ENCODE measurements at regions not wholly inside any gene's neighbourhood (a gene's known extent, or its start where the extent isn't known, plus 50 kb on each side); places are given as distances from the start of the nearest gene placed in this dataset.

GRCh38 chr17:28247671-28248555 lies 71.1 kb upstream of the TMEM97 start:
- no peak for TF ChIP-seq CTCF (IDR thresholded peaks at IDR 0.05; ENCODE audit: extremely low read depth, insufficient read depth, missing control alignments)
- DNase-seq (ENCODE audit: low spot score) = no peak
- in situ Hi-C loops (cut with MboI; ENCODE audit: low pct_unique_long_range_greater_than_20kb, low sequenced_read_pairs, unreplicated experiment) = no loop called here

- in situ Hi-C loops (cut with MboI; ENCODE audit: low pct_unique_long_range_greater_than_20kb, low sequenced_read_pairs, unreplicated experiment) = loop anchor here (25.0 kb wide), 1 partner anchor 437 kb away; the partner anchor contains the start of gene NOS2
- TF ChIP-seq CTCF (IDR thresholded peaks at IDR 0.05; ENCODE audit: extremely low read depth, insufficient read depth, missing control alignments) = no peak
- DNase-seq (ENCODE audit: low spot score) = no peak
Measured at GRCh38 chr17:28249706-28250105, 69.3 kb upstream of the TMEM97 start.

- in situ Hi-C loops (cut with MboI; ENCODE audit: low pct_unique_long_range_greater_than_20kb, low sequenced_read_pairs, unreplicated experiment) = loop anchor here (25.0 kb wide), 1 partner anchor 440 kb away; the partner anchor contains the start of gene NOS2
- DNase-seq (ENCODE audit: low spot score) = no peak
- no peak for TF ChIP-seq CTCF (IDR thresholded peaks at IDR 0.05; ENCODE audit: extremely low read depth, insufficient read depth, missing control alignments)
Measured at GRCh38 chr17:28252436-28252835, 66.6 kb upstream of the TMEM97 start.

GRCh38 chr17:28253663-28254062 lies 65.3 kb upstream of the TMEM97 start:
- no peak for TF ChIP-seq CTCF (IDR thresholded peaks at IDR 0.05; ENCODE audit: extremely low read depth, insufficient read depth, missing control alignments)
- in situ Hi-C loops (cut with MboI; ENCODE audit: low pct_unique_long_range_greater_than_20kb, low sequenced_read_pairs, unreplicated experiment) = loop anchor here (25.0 kb wide), 1 partner anchor 441 kb away; the partner anchor contains the start of gene NOS2

GRCh38 chr17:28255616-28256015 lies 63.4 kb upstream of the TMEM97 start:
- no peak for TF ChIP-seq CTCF (IDR thresholded peaks at IDR 0.05; ENCODE audit: extremely low read depth, insufficient read depth, missing control alignments)
- in situ Hi-C loops (cut with MboI; ENCODE audit: low pct_unique_long_range_greater_than_20kb, low sequenced_read_pairs, unreplicated experiment) = loop anchor here (25.0 kb wide), 1 partner anchor 443 kb away; the partner anchor contains the start of gene NOS2
- DNase-seq (ENCODE audit: low spot score) = no peak

More at GRCh38 chr17:28253663-28254062, 65.3 kb upstream of the TMEM97 start:
- no peak for DNase-seq (ENCODE audit: low spot score)

- no peak for TF ChIP-seq CTCF (IDR thresholded peaks at IDR 0.05; ENCODE audit: extremely low read depth, insufficient read depth, missing control alignments)
- no peak for DNase-seq (ENCODE audit: low spot score)
- in situ Hi-C loops (cut with MboI; ENCODE audit: low pct_unique_long_range_greater_than_20kb, low sequenced_read_pairs, unreplicated experiment) = loop anchor here (25.0 kb wide), 1 partner anchor 444 kb away; the partner anchor contains the start of gene NOS2
Measured at GRCh38 chr17:28256370-28256769, 62.6 kb upstream of the TMEM97 start.
